HUES6 (cell line): ENCODE measurements at regions not wholly inside any gene's neighbourhood (a gene's known extent, or its start where the extent isn't known, plus 50 kb on each side); places are given as distances from the start of the nearest gene placed in this dataset.

Experiments used
- H3K27ac ChIP-seq: 2 replicates; pipeline ENCODE4 v1.7.0; 2013; ENCODE audit warnings: low read depth, mild to moderate bottlenecking, low read length, inconsistent platforms
- H3K27me3 ChIP-seq: 2 replicates; pipeline ENCODE4 v1.6.1; 2013; ENCODE audit warnings: low read length; ENCODE audit not compliant: control insufficient read depth, insufficient read depth
- H3K36me3 ChIP-seq: 2 replicates; pipeline ENCODE4 v1.6.1; 2013; ENCODE audit warnings: low read length; ENCODE audit not compliant: control insufficient read depth, insufficient read depth
- H3K4me1 ChIP-seq: 2 replicates; pipeline ENCODE4 v1.6.1; 2013; ENCODE audit warnings: low read length; ENCODE audit not compliant: control insufficient read depth, insufficient read depth
- H3K4me3 ChIP-seq: 2 replicates; pipeline ENCODE4 v1.5.1; 2013; ENCODE audit warnings: low read depth, low read length
- H3K9ac ChIP-seq: one replicate; pipeline ENCODE4 v1.6.1; 2013; ENCODE audit warnings: mild to moderate bottlenecking, low read length
- H3K9me3 ChIP-seq: 2 replicates; pipeline ENCODE4 v1.6.1; 2013; ENCODE audit warnings: low read depth, low read length; ENCODE audit not compliant: control insufficient read depth, insufficient read depth

- H3K4me1 ChIP-seq: peaks cover 12% of the 10 kb centered on the region
- no peaks in the 10 kb centered on the region for H3K9me3 ChIP-seq
- H3K27me3 ChIP-seq: no peaks in the 10 kb centered on the region
- H3K9ac ChIP-seq: no peak overlapping the region
- H3K36me3 ChIP-seq: no peaks in the 10 kb centered on the region
- no peak overlapping the region for H3K27ac ChIP-seq
- H3K4me3 ChIP-seq: no peak overlapping the region
Measured at GRCh38 chr11:92915551-92915950, 53.9 kb upstream of the MTNR1B start.

GRCh38 chr11:92916299-92916698, 53.2 kb upstream of the MTNR1B start:
- Histone ChIP-seq H3K36me3 (no peaks in the 10 kb centered on the region), H3K4me3 (no peak overlapping the region), H3K27me3 (no peaks in the 10 kb centered on the region), H3K27ac (no peak overlapping the region), H3K4me1 (peaks cover 12% of the 10 kb centered on the region), H3K9me3 (no peaks in the 10 kb centered on the region), H3K9ac (no peak overlapping the region)

- H3K4me1 ChIP-seq: peaks cover 12% of the 10 kb centered on the region
- no peaks in the 10 kb centered on the region for H3K9me3 ChIP-seq
- H3K9ac ChIP-seq: no peak overlapping the region
- no peaks in the 10 kb centered on the region for H3K36me3 ChIP-seq
- no peak overlapping the region for H3K27ac ChIP-seq
- no peaks in the 10 kb centered on the region for H3K27me3 ChIP-seq
- H3K4me3 ChIP-seq: no peak overlapping the region
Measured at GRCh38 chr11:92917927-92918326, 51.5 kb upstream of the MTNR1B start.

GRCh38 chr11:92919048-92919447, 50.4 kb upstream of the MTNR1B start:
- no peak overlapping the region for H3K4me3 ChIP-seq
- peaks cover 12% of the 10 kb centered on the region for H3K4me1 ChIP-seq
- H3K27me3 ChIP-seq: no peaks in the 10 kb centered on the region
- no peaks in the 10 kb centered on the region for H3K36me3 ChIP-seq
- no peak overlapping the region for H3K9ac ChIP-seq
- no peak overlapping the region for H3K27ac ChIP-seq
- 0 out of 2 replicates have a peak, but pooled peaks cover under 1% of the 10 kb centered on the region for H3K9me3 ChIP-seq
